Stimulated activated CD8-positive, alpha-beta memory T cell treated with anti-CD3 and anti-CD28 coated beads, Interleukin-7, amount 100 ng/mL, for 4 hours (primary cell): ENCODE measurements at regions not wholly inside any gene's neighbourhood (a gene's known extent, or its start where the extent isn't known, plus 50 kb on each side); places are given as distances from the start of the nearest gene placed in this dataset.
"Not testable (repeated sequence)": the region's sequence is repeated elsewhere in the genome, so short reads cannot be mapped to it uniquely, and the experiment has no call there.

Experiments
- DNase-seq, 2 donors: peaks; one replicate each; pipeline ENCODE4 v3.0.0-alpha.2; 2020; ENCODE audit warnings: low read depth in 2 of 2

DNA sequence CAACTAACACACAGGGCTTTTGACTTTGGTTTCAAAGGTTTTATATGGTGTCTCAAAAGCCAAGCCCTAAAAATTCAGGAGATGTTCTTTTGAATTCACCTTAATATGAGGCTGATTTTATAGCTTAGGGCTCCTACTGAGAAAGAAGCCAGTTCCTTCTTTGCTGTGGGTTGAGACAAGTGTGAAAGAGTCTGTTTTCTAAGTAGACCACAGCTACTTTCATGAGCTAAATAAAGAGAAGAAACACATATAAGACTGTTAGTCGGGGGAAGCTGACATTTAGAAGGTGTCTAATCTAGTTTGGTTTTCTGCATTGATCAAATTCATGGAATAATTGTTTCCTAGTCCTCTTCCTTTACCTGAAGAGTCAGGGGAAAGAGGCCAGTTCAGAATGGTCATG lies 332.1 kb upstream of the CELF2 start:
- no peak for DNase-seq

DNA sequence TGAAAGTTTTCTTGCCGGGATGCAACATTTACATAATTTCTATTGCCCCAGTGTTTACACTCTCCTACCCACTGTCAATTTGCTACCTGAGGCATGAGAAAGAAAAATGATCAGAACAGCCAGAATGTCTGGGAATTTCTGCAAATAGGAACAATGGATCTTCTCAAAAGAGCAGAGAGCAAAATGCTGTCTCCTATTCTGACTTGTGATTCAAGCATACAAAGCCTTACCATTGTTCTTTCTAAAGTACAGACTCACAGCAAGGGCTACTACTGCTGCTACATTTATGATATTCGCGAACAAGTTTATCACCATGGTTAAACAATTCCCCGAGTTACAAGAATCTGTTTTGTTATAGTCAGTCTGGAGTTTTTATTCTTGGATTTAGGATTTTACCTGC lies 329.9 kb upstream of the CELF2 start:
- DNase-seq = no peak

DNA sequence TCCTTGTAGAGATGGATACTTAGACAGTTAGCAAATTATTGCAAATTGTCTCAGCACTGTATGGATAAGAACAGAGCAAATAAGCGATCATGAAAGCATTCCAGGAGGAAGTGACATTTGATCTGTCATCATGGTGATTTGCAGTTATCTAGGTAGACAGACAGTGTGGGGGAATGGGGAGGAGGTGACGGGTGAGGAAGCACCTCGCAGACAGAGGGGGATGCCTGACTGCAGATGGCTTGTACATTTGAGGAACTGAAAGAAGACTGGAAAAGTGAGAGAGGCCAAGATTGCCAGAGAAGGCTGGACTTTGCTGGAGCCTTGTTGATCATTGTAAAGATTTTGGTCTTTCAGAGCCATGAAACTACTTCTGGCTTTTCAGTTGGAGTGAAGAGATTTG lies 318.2 kb upstream of the CELF2 start:
- no peak for DNase-seq

DNA sequence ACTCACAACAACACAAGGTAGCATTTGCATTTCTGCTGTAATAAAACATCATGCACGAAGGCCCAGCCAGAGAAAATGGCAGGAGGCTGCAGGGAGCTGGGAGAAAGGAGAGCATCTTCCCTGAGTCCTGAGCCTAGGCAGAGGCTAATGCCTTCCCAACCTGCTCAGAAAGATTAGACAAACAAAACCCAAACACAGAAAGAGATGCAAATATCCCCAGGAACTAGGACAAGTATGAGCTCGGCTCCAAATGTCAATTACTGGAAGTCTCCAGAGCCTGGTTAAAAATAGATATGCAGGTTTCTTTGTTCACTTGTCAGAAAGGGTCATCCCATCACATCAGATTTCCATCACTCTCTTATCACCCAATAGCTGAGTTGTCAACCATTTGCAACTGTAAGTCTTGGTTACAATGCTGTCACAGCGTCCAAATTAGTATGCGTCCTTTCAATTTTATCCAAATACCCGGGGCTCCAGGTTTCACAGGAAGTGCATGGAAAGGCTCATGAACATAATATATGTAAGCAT lies 316.5 kb upstream of the CELF2 start:
- no peak for DNase-seq

DNA sequence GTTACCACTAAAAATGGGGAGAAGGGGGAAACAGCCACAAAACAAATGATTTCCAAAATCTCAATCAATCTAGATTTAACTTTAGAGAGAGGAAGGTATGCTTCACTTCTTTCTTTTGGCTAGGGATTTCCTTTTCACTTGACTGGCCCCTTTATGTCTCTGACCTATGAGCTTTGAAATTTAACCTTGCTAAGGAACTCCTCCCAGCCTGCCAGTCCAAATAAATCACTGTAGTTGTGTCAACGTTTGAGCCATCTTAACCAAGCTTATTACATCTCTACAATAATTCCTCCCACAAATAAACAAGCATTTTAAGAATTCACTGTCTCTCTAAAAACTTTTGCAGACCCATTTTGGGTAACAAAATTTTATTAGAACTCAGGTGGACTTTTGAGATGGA lies 315.5 kb upstream of the CELF2 start:
- no peak for DNase-seq

DNA sequence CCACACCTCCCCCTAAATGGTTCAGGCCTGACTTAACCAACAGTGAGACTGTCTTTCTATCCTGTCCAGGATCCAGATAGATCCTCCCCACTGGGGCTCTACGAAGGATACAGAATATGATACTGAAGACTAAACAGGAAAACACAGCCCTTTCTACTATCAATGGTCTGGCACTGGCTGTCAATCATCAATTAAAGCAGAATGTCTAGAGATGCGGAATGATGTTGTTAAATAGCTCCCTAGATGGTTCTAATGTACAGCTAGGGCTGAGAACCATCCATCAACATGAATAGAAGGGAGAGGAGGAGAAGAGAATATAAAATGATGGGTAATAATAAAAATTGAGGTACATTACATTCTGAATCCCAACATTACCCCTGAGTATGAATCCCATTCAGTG lies 314.3 kb upstream of the CELF2 start:
- no peak for DNase-seq

DNA sequence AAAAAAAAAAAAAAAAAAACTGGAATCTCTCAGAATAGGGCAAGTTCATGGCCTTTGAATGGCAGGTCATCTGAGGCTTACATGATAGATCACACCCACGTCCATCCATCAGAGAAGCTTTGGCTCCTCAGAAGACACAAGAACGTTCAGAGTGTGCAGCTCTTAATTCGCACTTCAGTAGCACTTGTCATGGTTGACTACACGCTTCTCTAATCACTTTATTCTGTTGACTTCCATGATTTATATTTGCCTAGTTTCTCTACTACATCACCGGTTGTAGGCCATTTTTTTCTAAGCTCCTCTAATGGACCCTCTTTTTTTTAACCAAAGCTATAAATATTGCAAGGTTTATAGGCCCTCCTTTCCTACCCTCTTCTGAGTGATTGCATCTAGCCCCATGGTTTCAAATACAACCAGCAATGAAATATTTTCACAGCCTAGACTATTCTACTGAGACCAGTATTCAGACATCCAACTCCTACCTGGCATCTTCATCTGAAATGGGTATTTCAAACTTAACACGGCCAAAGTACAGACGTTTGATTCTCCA lies 305.4 kb upstream of the CELF2 start:
- DNase-seq = no peak

DNA sequence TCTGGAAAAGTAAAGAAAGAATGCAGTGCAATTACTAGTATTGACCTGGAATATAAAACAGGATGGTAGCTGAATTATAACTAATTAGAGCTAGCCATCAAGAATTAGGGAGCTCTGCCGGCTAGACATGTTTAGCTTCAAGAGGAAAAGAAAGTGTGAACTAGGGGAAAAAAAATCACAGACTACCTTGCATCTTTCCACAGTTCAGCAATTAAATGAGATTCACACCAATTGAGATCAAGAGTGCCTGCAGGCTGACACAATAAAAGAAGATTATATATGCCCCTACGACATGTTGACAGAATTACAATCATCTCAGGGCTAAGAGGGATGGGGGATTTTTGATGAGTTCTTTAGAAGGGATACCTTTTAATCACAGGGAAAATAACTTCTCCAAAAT lies 303.3 kb upstream of the CELF2 start:
- DNase-seq = no peak

DNA sequence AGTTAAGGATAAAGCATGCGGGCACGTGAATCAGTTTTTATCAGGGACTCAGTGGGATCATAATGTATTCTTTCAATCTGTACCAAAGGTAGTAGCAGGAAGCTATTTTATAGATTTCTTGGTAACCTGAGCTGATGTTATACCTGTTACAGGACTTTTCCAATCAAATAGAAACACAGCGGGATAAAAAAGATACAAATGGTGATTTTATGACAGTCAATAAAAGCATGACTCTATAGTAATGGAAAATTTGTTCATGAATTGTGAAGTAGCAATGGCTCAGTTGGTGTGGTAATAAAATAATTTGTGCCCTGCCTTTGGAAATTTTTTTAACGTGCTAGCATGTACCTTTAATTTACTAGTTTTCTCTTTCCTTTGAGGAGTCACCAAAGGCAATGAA lies 300.7 kb upstream of the CELF2 start:
- DNase-seq = no peak

DNA sequence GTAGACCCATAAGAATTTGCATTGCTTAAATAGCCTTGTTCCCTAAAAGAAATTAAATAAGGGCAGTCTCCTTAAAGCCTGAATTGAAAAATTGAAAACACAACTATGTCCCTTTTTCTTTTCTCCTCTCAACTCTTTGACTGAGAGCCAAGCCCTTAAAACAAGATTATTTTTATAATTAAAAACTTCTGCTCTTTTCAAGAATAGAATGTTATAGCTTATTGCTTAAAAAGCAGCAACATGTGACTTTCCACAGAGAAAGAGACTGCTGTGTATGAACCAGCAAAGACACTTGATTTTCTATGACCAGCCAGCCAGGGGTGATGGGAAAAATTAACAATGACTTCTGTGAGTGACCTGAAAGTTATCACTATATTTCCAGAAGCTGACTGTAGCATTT lies 295.2 kb upstream of the CELF2 start:
- DNase-seq = no peak

DNA sequence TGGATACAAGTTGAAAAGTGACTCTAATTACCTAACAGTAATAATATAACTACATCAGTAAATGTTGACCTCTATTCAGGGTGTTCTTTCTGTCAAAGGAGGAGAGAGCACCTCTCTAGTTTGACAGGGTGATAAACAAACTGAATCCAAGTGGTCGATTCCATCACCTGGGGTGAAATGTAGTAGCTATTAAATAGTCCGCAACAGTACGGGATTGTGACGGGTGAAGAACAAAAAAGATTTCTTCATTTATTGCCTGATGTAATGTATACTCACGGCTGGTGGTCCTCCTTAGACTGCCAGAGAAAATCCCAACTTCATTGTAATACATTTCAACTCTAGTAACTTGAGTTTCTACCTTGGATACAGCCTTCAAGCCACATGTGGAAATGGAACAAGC lies 292.5 kb upstream of the CELF2 start:
- DNase-seq = no peak

DNA sequence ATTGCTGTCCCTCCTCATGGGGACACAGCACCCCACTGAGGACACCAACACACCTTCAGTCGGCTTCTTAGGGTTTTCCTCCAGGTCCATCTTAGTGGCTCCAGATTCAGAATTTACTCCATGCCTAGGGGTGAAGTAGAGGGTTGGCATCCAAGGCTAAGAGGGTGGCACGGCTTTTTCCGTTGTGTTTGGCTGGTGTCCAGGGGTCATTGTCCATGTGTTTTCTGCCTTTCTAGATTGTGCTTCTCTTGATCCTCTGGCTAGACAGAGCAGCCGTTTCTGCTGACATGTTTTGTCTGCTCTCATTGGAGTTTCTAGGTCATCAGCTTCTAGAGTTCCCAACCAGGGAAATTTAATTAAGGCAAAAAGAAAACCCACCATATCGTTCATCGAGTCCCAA lies 291.6 kb upstream of the CELF2 start:
- DNase-seq = no peak

DNA sequence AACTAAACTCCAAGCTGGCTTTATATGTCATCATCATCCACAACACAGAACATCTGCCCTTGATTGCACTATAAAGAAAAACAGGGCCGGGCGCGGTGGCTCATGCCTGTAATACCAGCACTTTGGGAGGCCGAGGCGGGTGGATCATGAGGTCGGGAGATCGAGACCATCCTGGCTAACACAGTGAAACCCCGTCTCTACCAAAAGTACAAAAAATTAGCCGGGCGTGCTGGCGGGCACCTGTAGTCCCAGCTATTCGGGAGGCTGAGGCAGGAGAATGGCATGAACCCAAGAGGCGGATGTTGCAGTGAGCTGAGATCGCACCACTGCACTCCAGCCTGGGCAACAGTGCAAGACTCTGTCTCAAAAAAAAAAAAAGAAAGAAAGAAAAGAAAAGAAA lies 290.3 kb upstream of the CELF2 start:
- not testable (repeated sequence) for DNase-seq

DNA sequence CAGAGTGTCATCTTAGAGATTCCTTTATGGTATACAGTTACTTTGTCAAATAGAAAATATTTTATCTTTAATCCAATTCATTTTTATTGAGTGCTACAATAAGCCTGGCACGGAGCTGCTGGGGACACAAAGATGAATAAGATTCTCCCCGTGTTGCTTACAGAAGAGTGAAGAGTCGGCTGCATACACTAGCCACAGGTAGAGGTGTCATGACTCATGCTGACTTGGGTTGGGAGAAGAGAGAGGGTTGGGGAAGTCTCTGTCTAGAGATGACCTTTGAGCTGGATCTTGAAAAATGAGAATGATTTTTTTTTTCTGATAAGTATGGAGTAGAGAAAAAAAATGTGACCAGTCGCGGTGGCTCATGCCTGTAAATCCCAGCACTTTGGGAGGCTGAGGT lies 289.9 kb upstream of the CELF2 start:
- no peak for DNase-seq

DNA sequence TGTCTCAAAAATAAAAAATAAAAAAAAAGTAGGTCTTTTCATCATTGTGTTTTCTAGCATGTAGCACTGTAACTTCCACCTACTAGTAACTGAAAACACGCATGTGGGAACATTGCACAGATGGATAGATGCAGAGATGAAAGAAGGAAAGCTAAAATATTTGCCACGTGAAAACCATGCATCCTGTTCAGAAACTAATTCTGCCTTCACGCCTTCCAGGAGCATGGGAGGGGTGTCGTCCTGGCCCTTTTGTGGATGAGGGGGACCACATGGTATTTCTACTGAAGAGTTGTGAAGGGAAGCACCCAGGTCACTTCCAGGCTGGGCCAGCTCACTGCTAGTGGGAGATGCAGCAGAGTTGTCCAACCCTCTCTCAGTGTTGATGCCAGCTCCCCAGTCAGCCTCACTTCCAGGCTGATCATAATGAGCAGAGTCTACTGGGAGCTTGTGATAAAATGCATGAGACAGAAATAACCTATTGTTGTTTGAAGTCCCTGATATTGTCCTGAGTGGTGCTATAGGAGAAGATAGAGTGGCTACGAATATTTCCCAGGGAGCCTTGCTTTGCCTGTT lies 287.1 kb upstream of the CELF2 start:
- no peak for DNase-seq

DNA sequence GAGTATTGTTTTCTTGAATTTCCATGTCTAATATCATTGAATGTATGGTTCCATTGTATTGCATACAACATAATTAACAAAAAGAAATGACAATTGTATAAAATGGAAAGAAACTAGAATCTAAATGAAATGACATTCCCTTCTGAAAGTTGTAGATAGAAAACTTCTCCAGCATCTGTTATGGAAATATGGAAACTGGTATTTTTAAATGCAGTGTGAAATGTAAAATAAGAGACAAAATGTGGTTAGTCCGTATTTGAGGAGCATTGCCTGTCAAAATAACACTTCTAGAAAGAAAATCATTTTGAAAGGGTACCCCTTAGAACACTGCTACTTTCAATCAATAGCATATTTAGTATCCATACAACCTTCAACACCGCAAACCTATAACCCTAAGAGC lies 286.3 kb upstream of the CELF2 start:
- DNase-seq = no peak

DNA sequence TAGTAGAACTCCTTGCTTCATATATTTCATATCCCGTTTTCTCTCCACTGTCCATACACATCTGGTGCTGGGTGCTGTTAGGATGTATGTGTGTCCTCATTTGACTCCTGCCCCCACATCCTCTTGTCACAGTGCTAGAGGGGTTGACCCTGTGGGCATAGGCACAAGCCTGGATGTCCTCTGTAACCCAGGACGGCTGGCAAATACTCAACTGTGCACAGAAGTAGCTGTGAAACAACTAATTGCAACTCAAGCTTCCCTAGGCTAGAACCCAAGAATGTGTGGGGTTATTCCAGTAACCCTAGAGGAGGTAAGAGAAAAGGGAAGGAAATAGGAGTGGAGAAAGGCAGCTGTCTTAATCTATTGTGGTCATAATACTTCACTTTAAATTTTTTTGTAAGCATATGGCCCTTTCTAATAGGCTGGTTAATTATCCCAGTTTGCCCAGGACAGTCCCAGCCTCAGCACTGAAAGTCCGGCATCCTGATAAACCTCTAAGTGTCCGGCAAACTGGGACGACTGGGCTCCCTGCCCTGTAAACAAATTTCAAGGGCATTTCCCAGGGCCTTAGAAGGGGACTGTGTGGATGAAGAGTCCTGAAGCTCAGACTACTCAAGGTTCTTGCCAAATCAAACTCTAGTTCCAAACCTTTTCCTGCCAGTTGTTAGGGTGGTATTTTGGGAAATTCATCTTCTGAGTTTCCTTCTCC lies 283.2 kb upstream of the CELF2 start:
- no peak for DNase-seq

DNA sequence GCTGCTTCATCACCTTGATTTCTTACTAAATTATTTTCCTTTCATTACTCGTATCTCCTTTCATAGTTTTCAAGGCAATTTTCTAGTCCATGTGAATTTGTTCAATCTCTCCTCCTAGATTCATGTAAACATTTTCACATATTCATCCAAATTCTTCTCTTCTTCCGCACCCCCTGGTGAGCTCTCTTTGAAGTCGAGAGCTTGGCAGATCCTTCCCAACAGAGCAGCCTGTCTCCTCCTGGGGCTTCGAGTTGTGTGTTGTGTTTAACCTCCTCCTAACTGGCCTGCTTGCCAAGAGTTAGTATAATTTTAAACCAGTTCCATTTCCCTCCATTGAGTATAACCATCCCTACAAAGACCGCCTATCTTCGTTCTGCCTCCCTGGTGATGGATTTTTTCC lies 272.4 kb upstream of the CELF2 start:
- DNase-seq = no peak

DNA sequence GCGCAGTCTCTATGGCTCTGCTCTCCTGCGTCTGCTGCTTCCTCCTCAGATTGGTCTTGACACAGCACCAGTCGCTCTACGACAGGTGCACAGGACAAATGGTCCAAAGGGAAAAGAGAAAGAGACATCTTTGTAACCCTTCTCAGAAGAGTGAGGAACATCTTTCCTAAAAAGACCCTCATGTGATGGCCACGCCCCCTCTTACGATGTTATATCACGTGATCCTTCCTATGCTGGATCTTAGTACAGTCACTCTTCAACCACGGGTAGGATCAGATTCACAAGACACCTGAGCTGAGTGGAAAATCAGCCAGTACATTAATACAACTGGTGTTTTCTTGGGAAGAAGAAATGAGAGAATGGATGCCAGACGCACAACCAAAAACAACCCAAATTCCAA lies 262.2 kb upstream of the CELF2 start:
- no peak for DNase-seq

DNA sequence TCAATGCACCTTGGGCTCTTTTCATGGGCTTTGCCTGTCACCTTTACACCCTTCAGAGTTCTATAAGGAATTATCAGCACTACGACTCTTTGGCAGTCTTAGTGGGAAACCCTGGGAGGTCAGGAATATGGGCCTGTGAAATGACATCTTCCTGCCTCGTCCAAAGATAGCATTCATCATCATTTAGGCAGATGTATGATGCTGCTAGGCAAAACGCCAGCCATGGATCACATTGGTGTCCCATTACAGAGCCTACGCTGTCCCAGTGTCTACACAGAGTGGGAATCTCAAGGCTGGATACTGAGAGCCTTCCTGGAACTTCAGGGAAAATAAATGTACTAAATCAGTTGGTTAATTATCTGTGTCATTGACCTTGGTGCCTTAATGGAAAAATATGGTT lies 259.4 kb upstream of the CELF2 start:
- no peak for DNase-seq

DNA sequence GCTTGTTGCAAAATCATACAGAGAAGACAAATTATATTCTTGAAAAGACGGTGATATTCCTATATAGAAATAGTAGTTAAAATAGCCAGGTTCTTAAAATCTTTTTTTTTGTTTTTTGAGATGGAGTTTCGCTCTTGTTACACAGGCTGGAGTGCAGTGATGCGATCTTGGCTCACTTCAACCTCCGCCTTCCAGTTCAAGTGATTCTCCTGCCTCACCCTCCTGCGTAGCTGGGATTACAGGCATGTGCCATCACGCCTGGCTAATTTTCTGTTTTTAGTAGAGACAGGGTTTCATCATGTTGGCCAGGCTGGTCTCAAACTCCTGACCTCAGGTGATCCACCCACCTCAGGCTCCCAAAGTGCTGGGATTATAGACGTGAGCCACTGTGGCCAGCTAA lies 257.9 kb upstream of the CELF2 start:
- DNase-seq = not testable (repeated sequence)

DNA sequence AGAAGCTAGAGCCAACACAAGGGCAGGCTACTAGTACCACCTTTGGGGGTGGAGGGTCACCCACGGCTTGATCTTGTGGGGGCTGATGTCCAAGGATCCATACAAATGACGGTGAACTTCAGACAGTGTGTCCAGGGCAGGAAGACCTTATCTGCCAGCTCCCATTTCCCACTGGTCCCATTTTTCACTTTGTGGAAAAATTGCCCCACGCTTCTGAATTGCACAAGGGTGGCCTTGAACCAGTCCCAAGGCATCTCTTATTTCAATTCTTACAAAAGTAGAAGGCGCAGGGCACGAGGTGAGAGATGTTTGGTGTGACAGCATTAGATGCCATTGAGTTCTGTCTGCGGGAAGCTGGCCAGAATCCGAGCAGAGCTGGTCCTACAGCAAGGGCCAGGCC lies 252.7 kb upstream of the CELF2 start:
- no peak for DNase-seq

DNA sequence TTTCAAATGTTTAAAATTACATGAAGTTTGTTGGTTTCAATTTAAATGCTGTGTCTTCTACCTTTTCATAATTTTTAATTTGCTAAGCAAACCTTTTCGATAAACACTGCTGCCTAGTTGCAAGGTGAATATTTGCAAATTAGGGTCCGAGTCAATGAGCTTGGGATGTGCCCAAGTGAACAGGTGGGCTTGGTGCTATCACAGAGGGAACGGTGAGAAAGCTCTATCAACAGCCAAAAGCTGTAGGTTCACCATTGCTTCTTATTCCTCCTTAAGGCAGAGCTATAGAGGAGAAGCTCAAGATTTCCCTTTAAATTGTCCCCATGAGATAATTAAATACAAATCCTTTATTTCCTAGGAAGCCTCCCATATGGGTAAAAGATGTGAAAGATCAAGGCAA lies 245.3 kb upstream of the CELF2 start:
- DNase-seq = no peak
